ENCODE measurements at regions not wholly inside any gene's neighbourhood (a gene's known extent, or its start where the extent isn't known, plus 50 kb on each side); places are given as distances from the start of the nearest gene placed in this dataset.

- H3K27ac Mint-ChIP-seq (ENCODE audit: unreplicated experiment) = peak overlapping the region; percentile 22
Measured at GRCh38 chr2:156077041-156077742, 255.3 kb downstream of the NR4A2 start.

GRCh38 chr2:156065912-156066311 lies 266.6 kb downstream of the NR4A2 start:
- Mint-ChIP-seq H3K4me3 (ENCODE audit: unreplicated experiment) (no peak overlapping the region), H3K27ac (ENCODE audit: unreplicated experiment) (no peak overlapping the region), H3K36me3 (ENCODE audit: low read depth, unreplicated experiment) (no peaks in the 10 kb centered on the region), H3K9me3 (ENCODE audit: unreplicated experiment) (no peaks in the 10 kb centered on the region), H3K4me1 (ENCODE audit: low read depth, unreplicated experiment) (no peaks in the 10 kb centered on the region), H3K27me3 (ENCODE audit: low read depth, unreplicated experiment) (no peaks in the 10 kb centered on the region)
- Histone ChIP-seq H3K27ac (ENCODE audit: low read depth, low read length) (no peak overlapping the region), H3K27me3 (ENCODE audit: insufficient read depth, low read length) (no peaks in the 10 kb centered on the region), H2AFZ (ENCODE audit: low read depth, low read length) (no peak overlapping the region), H3K79me2 (ENCODE audit: insufficient read depth, low read length) (no peaks in the 10 kb centered on the region), H3K4me1 (ENCODE audit: insufficient read depth, low read length) (no peaks in the 10 kb centered on the region), H3K9me3 (ENCODE audit: insufficient read depth, low read depth, low read length) (no peaks in the 10 kb centered on the region), H3K9ac (ENCODE audit: low read length) (no peak overlapping the region), H3K4me3 (ENCODE audit: insufficient read depth, low read depth, low read length) (no peak overlapping the region), H3K36me3 (ENCODE audit: insufficient read depth, low read length) (no peaks in the 10 kb centered on the region), H3K4me2 (ENCODE audit: low read length) (no peak overlapping the region), H4K20me1 (ENCODE audit: insufficient read depth, low read length) (no peaks in the 10 kb centered on the region)
- FAIRE-seq = no peak
- TF ChIP-seq CTCF (IDR thresholded peaks at IDR 0.05; ENCODE audit: insufficient read depth, low read depth, low read length) (no peak), EZH2 (IDR thresholded peaks at IDR 0.05; ENCODE audit: insufficient read depth, low read length) (no peak)
- no peak for DNase-seq (ENCODE audit: low read depth)

More at GRCh38 chr2:156077041-156077742, 255.3 kb downstream of the NR4A2 start:
- H3K27me3 Mint-ChIP-seq (ENCODE audit: low read depth, unreplicated experiment) = no peaks in the 10 kb centered on the region
- Histone ChIP-seq H4K20me1 (ENCODE audit: insufficient read depth, low read length) (no peaks in the 10 kb centered on the region), H3K9me3 (ENCODE audit: insufficient read depth, low read depth, low read length) (no peaks in the 10 kb centered on the region), H3K27me3 (ENCODE audit: insufficient read depth, low read length) (no peaks in the 10 kb centered on the region), H2AFZ (ENCODE audit: low read depth, low read length) (no peak overlapping the region), H3K4me1 (ENCODE audit: insufficient read depth, low read length) (peaks cover 3% of the 10 kb centered on the region), H3K4me3 (ENCODE audit: insufficient read depth, low read depth, low read length) (no peak overlapping the region), H3K36me3 (ENCODE audit: insufficient read depth, low read length) (no peaks in the 10 kb centered on the region), H3K79me2 (ENCODE audit: insufficient read depth, low read length) (no peaks in the 10 kb centered on the region), H3K4me2 (ENCODE audit: low read length) (no peak overlapping the region), H3K9ac (ENCODE audit: low read length) (no peak overlapping the region), H3K27ac (ENCODE audit: low read depth, low read length) (no peak overlapping the region)
- no peaks in the 10 kb centered on the region for H3K36me3 Mint-ChIP-seq (ENCODE audit: low read depth, unreplicated experiment)
- H3K4me1 Mint-ChIP-seq (ENCODE audit: low read depth, unreplicated experiment) = peaks cover 4% of the 10 kb centered on the region
- FAIRE-seq = no peak
- H3K4me3 Mint-ChIP-seq (ENCODE audit: unreplicated experiment) = no peak overlapping the region
- peaks cover 15% of the 10 kb centered on the region for H3K9me3 Mint-ChIP-seq (ENCODE audit: unreplicated experiment)
- no peak for TF ChIP-seq CTCF (IDR thresholded peaks at IDR 0.05; ENCODE audit: insufficient read depth, low read depth, low read length)
- no peak for TF ChIP-seq EZH2 (IDR thresholded peaks at IDR 0.05; ENCODE audit: insufficient read depth, low read length)
- DNase-seq (ENCODE audit: low read depth) = peak; percentile 18

- Mint-ChIP-seq H3K27ac (ENCODE audit: unreplicated experiment) (no peak overlapping the region), H3K36me3 (ENCODE audit: low read depth, unreplicated experiment) (no peaks in the 10 kb centered on the region), H3K4me1 (ENCODE audit: low read depth, unreplicated experiment) (no peaks in the 10 kb centered on the region), H3K27me3 (ENCODE audit: low read depth, unreplicated experiment) (no peaks in the 10 kb centered on the region), H3K9me3 (ENCODE audit: unreplicated experiment) (no peaks in the 10 kb centered on the region), H3K4me3 (ENCODE audit: unreplicated experiment) (no peak overlapping the region)
- H3K9me3 ChIP-seq (ENCODE audit: insufficient read depth, low read depth, low read length) = no peaks in the 10 kb centered on the region
- H3K27ac ChIP-seq (ENCODE audit: low read depth, low read length) = no peak overlapping the region
- H2AFZ ChIP-seq (ENCODE audit: low read depth, low read length) = no peak overlapping the region
- no peak overlapping the region for H3K4me3 ChIP-seq (ENCODE audit: insufficient read depth, low read depth, low read length)
- no peaks in the 10 kb centered on the region for H3K36me3 ChIP-seq (ENCODE audit: insufficient read depth, low read length)
- H3K4me2 ChIP-seq (ENCODE audit: low read length) = no peak overlapping the region
- no peaks in the 10 kb centered on the region for H3K27me3 ChIP-seq (ENCODE audit: insufficient read depth, low read length)
- no peak for DNase-seq (ENCODE audit: low read depth)
- H3K79me2 ChIP-seq (ENCODE audit: insufficient read depth, low read length) = no peaks in the 10 kb centered on the region
- H3K4me1 ChIP-seq (ENCODE audit: insufficient read depth, low read length) = no peaks in the 10 kb centered on the region
- H4K20me1 ChIP-seq (ENCODE audit: insufficient read depth, low read length) = no peaks in the 10 kb centered on the region
- TF ChIP-seq EZH2 (IDR thresholded peaks at IDR 0.05; ENCODE audit: insufficient read depth, low read length) = no peak
- no peak for TF ChIP-seq CTCF (IDR thresholded peaks at IDR 0.05; ENCODE audit: insufficient read depth, low read depth, low read length)
- H3K9ac ChIP-seq (ENCODE audit: low read length) = no peak overlapping the region
- FAIRE-seq = no peak
Measured at GRCh38 chr2:156064540-156064939, 268.0 kb downstream of the NR4A2 start.

Data from astrocyte (in vitro differentiated cells and primary cell).